Limb (tissue), 2 donors: ENCODE measurements at regions not wholly inside any gene's neighbourhood (a gene's known extent, or its start where the extent isn't known, plus 50 kb on each side); places are given as distances from the start of the nearest gene placed in this dataset.
"Not testable (repeated sequence)": the region's sequence is repeated elsewhere in the genome, so short reads cannot be mapped to it uniquely, and the experiment has no call there.

ENCODE experiments used
- DNase-seq, 2 donors: peaks; one replicate each; pipeline ENCODE4 v3.0.0-alpha.2; 2016; ENCODE audit errors: extremely low spot score in 2 of 2

GRCh38 chr9:38130724-38131123 lies 61.7 kb upstream of the SHB start:
- no peak for DNase-seq

- no peak for DNase-seq
Measured at GRCh38 chr9:38129366-38129765, 60.3 kb upstream of the SHB start.

GRCh38 chr9:38128752-38129270 lies 59.8 kb upstream of the SHB start:
- no peak for DNase-seq

- no peak for DNase-seq
Measured at GRCh38 chr9:38127271-38127839, 58.3 kb upstream of the SHB start.

- no peak for DNase-seq
Measured at GRCh38 chr9:38126730-38127129, 57.7 kb upstream of the SHB start.

GRCh38 chr9:38125889-38126288 lies 56.9 kb upstream of the SHB start:
- DNase-seq: no peak

GRCh38 chr9:38123359-38123758 lies 54.3 kb upstream of the SHB start:
- DNase-seq: not testable (repeated sequence)

GRCh38 chr9:38120961-38121360 lies 51.9 kb upstream of the SHB start:
- DNase-seq: no peak

GRCh38 chr9:38119560-38120236 lies 50.7 kb upstream of the SHB start:
- no peak for DNase-seq

GRCh38 chr9:38118862-38119438 lies 49.9 kb upstream of the SHB start:
- DNase-seq: no peak
